Left ventricle myocardium inferior (tissue), 1 donor: ENCODE measurements at regions not wholly inside any gene's neighbourhood (a gene's known extent, or its start where the extent isn't known, plus 50 kb on each side); places are given as distances from the start of the nearest gene placed in this dataset.
"Not testable (repeated sequence)": the region's sequence is repeated elsewhere in the genome, so short reads cannot be mapped to it uniquely, and the experiment has no call there.

Source experiments
- DNase-seq: peaks from one replicate; pipeline ENCODE4 v3.0.0-alpha.2; 2020
- H3K27ac ChIP-seq: fragments of 200-600 bp; replicated peaks from 2 replicates; pipeline ENCODE4 v1.8.0; 2021
- H3K27me3 ChIP-seq: fragments of 200-600 bp; 2 replicates; pipeline ENCODE4 v1.8.0; 2021; ENCODE audit warnings: low read depth
- H3K36me3 ChIP-seq: fragments of 200-600 bp; 2 replicates; pipeline ENCODE4 v1.8.0; 2021
- H3K4me1 ChIP-seq: fragments of 200-600 bp; 2 replicates; pipeline ENCODE4 v1.8.0; 2021
- H3K4me3 ChIP-seq: fragments of 200-600 bp; 2 replicates; pipeline ENCODE4 v1.8.0; 2021; ENCODE audit warnings: mild to moderate bottlenecking, moderate library complexity
- H3K9me3 ChIP-seq: fragments of 200-600 bp; replicated peaks from 2 replicates; pipeline ENCODE4 v1.8.0; 2021
- intact Hi-C: fragments of 100-400 bp; cut with micrococcal nuclease; formaldehyde crosslinking; loops from one replicate; pipeline ENCODE4 v1.11.0; 2022
- TF ChIP-seq, protein P1 (sequence below): fragments of 200-600 bp; IDR thresholded peaks from 2 replicates; pipeline ENCODE4 v1.8.0; 2021; ENCODE audit warnings: antibody characterized with exemption, mild to moderate bottlenecking, borderline replicate concordance
- donor health status: DM: no; HTN: yes; CAD: no; lungs with severe emphysema.

GRCh38 chr6:122258839-122259238 lies 140.6 kb upstream of the HSF2 start:
- Histone ChIP-seq H3K27me3 (no peaks in the 10 kb centered on the region), H3K4me3 (no peak overlapping the region), H3K9me3 (no peaks in the 10 kb centered on the region), H3K36me3 (no peaks in the 10 kb centered on the region), H3K4me1 (no peaks in the 10 kb centered on the region), H3K27ac (no peak overlapping the region)
- intact Hi-C loops, result no loop called here
- no peak for DNase-seq
- TF ChIP-seq, protein P1, sequence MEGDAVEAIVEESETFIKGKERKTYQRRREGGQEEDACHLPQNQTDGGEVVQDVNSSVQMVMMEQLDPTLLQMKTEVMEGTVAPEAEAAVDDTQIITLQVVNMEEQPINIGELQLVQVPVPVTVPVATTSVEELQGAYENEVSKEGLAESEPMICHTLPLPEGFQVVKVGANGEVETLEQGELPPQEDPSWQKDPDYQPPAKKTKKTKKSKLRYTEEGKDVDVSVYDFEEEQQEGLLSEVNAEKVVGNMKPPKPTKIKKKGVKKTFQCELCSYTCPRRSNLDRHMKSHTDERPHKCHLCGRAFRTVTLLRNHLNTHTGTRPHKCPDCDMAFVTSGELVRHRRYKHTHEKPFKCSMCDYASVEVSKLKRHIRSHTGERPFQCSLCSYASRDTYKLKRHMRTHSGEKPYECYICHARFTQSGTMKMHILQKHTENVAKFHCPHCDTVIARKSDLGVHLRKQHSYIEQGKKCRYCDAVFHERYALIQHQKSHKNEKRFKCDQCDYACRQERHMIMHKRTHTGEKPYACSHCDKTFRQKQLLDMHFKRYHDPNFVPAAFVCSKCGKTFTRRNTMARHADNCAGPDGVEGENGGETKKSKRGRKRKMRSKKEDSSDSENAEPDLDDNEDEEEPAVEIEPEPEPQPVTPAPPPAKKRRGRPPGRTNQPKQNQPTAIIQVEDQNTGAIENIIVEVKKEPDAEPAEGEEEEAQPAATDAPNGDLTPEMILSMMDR, result no peak

DNA sequence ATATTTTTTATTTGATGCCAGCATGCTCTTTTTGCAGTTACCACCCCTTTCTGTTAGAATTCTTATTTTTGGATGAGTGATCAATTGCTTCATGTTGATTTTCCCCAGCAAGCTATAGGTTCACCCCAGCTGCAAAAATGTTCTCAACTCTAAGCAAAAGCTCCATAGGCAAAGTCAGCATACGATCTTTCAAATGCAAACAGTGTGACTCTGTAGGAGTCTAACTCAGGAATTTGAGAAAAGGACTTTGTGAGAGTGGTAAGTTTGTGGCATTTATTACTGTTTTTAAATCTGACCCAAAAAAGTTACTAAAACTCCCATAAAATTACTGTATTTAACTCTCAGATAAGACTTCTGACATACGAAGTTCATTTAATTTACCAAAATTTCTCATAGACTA lies 134.9 kb upstream of the HSF2 start:
- TF ChIP-seq, protein P1, result no peak
- Histone ChIP-seq H3K36me3 (no peaks in the 10 kb centered on the region), H3K9me3 (peaks cover 21% of the 10 kb centered on the region), H3K4me1 (no peaks in the 10 kb centered on the region), H3K27me3 (no peaks in the 10 kb centered on the region), H3K4me3 (no peak overlapping the region), H3K27ac (no peak overlapping the region)
- no peak for DNase-seq
- intact Hi-C loops, result no loop called here

DNA sequence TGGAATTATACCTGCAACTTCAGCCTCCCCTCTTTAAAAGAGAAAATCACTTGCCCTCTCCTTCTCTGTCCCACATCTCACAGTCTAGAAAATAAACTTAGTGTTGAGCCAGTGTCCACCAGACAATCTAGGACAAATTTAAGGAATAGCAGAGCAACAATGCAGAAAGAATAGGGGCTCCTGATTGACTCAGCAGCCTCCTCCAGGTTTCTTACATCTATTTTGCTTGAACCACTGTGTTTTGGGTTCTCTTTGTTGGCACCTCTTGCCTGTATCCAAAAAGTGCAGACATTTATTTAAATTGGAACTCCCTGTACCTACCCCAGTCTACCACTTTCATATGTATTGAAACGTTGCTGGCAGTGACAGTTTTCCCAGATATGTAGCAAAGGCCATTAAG lies 133.7 kb upstream of the HSF2 start:
- Histone ChIP-seq H3K4me1 (no peaks in the 10 kb centered on the region), H3K9me3 (peaks cover 26% of the 10 kb centered on the region), H3K27ac (no peak overlapping the region), H3K27me3 (no peaks in the 10 kb centered on the region), H3K36me3 (no peaks in the 10 kb centered on the region), H3K4me3 (no peak overlapping the region)
- intact Hi-C loops, result no loop called here
- no peak for DNase-seq
- TF ChIP-seq, protein P1, result no peak

GRCh38 chr6:122268394-122268793 lies 131.1 kb upstream of the HSF2 start:
- H3K27me3 ChIP-seq, result no peaks in the 10 kb centered on the region
- intact Hi-C loops, result no loop called here
- H3K4me1 ChIP-seq, result no peaks in the 10 kb centered on the region
- H3K9me3 ChIP-seq, result peaks cover 26% of the 10 kb centered on the region
- no peak for DNase-seq
- H3K36me3 ChIP-seq, result no peaks in the 10 kb centered on the region
- H3K4me3 ChIP-seq, result no peak overlapping the region
- no peak overlapping the region for H3K27ac ChIP-seq
- TF ChIP-seq, protein P1, result no peak

DNA sequence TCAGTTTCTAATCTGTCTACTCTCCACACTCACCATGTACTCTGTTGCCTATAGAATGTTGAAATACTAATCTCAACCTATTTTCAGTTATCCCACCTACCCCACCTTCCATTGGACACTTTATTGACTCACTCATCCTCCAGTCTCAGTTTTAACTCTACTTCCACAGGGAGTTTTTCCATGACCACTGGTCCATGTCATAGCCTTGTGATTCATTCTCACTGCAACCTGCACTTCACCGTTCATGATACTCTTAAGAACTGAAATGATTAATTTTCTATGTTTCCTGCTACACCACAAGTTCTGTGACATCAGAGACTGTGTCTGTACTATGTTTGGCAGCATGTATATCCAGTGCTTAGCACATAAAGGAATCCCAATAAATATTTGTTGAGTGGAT lies 122.8 kb upstream of the HSF2 start:
- no peak overlapping the region for H3K27ac ChIP-seq
- H3K4me1 ChIP-seq, result no peaks in the 10 kb centered on the region
- intact Hi-C loops, result no loop called here
- TF ChIP-seq, protein P1, result no peak
- H3K27me3 ChIP-seq, result no peaks in the 10 kb centered on the region
- H3K36me3 ChIP-seq, result no peaks in the 10 kb centered on the region
- no peaks in the 10 kb centered on the region for H3K9me3 ChIP-seq
- no peak overlapping the region for H3K4me3 ChIP-seq
- DNase-seq, result no peak

DNA sequence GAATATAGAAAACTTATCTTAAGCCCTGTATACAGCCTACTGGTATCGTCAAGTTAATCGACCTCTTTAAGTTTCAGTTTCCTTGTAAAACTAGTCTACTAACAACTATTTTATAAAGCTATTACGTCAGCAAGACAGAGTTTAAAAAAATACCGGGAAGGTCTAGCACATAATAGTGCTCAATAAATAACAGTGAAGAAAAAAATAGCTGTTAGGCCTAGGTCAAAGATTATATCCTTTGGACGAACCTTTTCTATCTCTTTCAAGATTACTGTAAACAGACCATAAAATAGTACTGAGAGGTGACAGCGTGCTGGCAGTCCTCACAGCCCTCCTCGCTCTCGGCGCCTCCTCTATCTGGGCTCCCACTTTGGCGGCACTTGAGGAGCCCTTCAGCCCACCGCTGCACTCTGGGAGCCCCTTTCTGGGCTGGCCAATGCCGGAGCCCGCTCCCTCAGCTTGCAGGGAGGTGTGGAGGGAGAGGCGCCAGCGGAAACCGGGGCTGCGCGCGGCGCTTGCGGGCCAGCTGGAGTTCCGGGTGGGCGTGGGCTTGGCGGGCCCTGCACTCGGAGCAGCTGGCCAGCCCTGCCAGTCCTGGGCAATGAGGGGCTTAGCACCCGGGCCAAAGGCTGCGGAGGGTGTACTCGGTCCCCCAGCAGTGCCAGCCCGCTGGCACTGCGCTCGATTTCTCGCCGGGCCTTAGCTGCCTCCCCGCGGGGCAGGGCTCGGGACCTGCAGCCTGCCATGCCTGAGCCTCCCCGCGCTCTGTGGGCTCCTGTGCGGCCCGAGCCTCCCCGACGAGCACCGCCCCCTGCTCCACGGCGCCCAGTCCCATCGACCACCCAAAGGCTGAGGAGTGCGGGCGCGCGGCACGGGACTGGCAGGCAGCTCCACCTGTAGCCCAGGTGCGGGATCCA lies 119.1 kb upstream of the HSF2 start:
- H3K9me3 ChIP-seq, H3K4me3 ChIP-seq, H3K4me1 ChIP-seq, H3K27ac ChIP-seq, H3K36me3 ChIP-seq, intact Hi-C loops, DNase-seq, H3K27me3 ChIP-seq: not testable (repeated sequence)
